CD4-positive, alpha-beta T cell treated with Interleukin-4 for 1 hour (primary cell): ENCODE measurements at regions not wholly inside any gene's neighbourhood (a gene's known extent, or its start where the extent isn't known, plus 50 kb on each side); places are given as distances from the start of the nearest gene placed in this dataset.

Experiments used
- DNase-seq, 2 donors: peaks; one replicate each; pipeline ENCODE4 v3.0.0-alpha.2; 2020 to 2022

DNA sequence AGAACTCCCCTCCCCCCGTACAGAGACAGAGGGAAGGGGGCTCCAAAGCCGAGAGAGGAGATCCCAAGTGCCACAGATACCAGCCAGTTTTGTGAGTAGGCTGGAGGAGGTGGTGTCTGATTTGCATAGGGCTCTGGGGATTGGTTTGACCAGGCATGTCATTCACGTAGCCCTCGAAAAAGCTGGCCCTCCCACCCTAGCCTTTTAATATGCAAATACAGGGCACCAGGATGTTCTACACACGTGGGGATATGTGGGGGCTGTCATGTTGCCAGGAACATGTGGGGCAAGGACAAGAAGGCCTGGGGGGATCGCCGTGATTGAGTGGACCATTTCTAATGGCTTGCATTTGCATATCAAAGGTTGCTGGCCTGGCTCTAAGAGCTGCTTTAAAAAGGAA is 272.9 kb downstream of the PPP1R2C start:
- DNase-seq, result no peak

DNA sequence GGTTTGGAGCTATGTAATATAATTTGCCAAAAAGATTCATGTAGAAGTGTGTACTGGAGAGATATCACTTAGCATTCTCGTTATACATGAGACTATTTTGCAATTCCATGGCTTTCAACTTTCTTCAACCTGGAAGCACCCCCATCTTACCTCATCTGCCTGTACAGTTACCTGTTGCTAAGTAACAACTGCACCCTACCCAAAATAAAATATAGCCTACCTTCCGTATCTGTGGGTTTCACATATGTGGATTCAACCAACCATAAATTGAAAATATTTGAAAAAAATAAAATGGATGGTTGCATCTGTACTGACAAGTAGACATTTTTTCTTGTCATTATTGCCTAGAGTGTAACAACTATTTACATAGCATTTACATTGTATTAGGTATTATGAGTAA is 278.3 kb downstream of the PPP1R2C start:
- no peak for DNase-seq

DNA sequence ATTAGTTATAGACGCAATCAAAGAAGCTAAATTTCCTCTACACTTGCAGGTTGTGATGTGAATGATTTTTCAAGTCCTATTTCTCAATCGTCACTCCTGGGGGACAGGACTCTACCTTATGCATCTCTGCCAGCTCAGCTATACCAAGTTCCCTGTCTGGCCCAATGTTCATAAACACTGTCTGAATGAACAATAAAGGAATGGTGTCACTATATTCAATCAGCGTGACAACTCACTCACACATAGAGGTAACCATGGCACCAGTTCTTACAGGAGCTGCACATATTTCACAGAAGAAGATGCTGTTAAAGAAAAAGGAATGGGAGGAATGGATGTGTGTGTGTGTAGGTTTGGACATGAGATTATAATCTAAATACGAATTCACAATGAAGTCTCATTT is 280.6 kb downstream of the PPP1R2C start:
- DNase-seq, result no peak

DNA sequence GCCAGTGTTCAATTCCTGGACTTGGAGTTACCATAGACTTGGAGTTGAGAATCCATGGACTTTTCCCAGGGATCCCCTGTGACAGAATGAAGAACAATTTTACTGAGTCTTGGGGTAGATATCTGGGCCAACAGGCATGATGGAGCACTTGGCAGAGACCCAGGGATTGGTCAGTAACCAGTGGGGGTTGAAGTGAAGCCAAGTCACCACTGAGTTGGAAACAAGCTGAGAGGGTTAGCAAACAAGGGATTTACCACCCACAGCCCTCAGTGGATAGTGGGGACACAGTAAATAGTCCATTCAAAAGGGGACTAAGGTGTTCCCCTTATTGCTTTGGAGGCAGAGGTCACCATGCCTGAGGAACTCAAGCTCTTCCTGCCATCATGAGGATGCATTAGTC is 281.7 kb downstream of the PPP1R2C start:
- DNase-seq, result no peak

DNA sequence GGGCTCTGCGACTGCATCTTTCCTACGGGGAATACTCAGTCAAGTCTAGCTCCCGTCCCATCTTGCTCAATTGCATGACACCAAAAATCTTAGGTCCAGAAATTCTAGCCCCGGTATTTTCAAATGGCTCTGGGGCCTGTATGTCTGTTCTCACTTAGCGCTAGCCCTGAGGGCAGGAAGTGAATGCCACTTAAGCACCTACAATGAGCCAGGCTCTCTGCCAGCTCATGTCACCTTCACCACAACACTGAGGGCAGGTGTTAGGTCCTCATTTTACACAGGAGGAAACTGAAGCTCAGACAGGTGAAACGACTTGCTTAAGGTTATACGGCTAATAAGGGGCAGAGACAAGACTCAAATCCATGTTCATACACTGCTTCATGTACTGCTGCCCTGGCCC is 282.8 kb downstream of the PPP1R2C start:
- peak in 1 of 2 donors; percentile 22 for DNase-seq

DNA sequence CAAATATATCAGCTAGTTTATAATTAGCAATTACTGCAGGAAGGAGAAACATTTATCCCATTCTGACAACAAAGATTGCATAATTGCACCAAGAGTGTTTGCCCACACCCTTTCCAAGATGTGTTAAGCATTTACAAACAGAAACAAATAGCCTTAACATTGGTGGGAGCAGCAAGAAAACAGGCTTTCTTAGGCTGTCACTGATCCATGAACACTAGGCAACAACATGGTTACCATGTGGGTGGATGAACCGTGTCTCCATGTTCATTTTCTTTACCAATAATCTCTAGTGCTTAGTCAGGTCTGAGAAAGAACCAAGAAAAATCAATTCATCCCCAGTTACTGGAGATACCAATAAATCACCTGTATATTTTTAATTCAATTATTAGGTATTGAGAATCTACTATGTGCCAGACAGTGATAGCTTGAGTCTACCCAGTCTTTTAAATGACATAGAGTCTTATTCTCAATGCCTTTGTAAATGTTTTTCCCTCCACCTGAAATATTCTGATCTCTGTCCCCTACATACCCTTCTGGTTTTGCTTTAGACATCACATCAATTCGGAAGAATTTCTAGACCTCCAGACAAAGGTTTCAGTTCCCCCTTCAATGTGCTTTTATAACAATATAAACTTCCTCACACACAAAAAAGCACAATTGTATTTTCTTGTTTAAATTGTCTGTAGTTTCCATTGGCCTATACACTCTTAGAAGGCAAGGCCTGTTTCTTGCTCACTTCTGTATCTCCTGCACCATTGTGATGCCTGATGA is 286.6 kb downstream of the PPP1R2C start:
- no peak for DNase-seq

DNA sequence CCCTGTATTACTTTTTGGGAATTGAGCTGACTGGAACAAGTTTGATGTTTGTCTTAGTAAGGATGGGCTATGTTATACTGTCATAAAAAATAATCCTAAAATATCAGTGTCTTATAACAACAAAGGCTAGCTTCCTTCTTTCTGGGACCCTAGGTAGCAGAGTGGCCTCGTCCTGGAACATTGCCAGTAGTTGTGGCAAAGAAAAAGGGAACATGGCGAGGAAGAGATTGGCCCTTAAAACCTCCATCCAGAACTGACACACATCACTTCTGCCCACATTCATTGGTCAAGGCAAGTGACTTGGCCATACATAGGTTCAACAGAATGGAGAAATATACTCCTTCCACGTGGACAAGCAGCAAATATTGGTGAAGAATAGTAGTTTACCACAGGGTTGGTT is 287.9 kb downstream of the PPP1R2C start:
- no peak for DNase-seq

DNA sequence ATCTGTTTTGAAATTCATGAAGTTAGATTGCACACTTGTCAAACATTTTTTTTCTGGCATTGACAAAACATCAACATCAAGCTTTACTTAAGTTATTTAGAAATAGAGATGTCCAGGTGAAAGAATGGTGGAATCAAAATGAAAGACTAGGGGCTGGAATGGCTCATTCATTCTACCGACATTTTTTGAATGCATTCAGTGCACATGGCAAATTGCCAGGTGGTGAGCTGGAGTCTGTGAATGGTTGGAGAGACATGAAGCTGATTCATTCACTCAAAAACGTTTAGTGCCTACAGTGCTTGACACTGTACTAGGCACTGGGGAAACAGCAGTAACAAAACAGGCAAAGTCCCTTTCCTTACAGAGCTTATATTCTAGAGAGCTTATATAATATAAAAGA is 292.4 kb downstream of the PPP1R2C start:
- DNase-seq, result no peak

DNA sequence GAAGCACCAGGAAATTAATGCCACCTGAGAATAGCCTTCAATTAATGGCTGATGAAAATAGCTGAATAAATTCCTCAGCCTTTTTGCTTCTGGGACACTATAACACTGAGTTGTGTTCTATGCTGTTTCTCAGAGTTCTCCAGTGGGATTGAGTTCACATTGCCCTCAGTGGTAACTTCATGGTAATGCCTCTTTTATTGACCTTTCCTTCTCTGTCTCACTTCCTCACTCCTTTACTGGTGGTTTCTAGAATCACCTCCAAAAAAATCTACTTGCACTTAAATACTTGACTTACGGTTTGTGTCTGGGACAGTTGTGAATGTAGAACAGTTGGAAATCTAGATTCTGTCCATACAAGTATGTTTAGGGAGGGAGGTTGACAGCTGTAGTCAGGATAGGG is 293.7 kb downstream of the PPP1R2C start:
- no peak for DNase-seq

DNA sequence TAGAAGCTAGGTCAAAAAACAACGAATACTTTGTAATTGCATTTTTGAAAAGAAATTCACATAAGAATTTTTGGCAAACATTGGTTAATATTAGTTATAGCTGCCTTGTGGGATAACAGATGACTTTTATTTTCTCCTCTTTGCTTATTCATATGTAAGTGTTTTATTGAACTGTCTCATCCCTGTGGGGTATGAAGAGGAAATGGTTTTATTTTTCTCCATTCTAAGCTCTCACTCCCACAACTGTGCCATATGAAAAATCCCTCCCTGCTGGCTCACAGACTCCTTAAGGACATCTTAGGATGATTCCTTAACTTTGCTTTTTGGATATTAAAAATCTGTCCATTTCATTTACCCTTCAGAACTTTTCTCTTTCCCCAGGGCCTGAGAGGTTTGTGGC is 300.6 kb downstream of the PPP1R2C start:
- no peak for DNase-seq

DNA sequence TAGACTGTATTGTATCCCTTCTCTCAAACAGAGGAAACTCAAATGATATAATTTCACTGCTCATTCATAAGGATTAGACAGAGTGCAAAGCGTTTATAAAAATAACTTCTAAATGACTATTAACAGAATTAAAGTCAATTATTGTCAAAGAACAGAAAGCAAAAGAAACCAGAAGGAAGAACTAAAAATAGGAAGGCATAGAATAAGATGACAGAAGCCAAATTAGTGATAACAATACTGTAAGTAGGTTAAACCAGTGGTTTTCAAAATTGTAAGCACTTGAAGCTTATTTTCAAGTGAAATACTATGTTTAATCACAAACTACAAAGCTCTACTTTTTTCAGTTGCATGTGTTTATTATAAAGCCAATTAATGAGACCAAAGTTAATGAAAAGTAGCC is 305.2 kb downstream of the PPP1R2C start:
- DNase-seq, result no peak

DNA sequence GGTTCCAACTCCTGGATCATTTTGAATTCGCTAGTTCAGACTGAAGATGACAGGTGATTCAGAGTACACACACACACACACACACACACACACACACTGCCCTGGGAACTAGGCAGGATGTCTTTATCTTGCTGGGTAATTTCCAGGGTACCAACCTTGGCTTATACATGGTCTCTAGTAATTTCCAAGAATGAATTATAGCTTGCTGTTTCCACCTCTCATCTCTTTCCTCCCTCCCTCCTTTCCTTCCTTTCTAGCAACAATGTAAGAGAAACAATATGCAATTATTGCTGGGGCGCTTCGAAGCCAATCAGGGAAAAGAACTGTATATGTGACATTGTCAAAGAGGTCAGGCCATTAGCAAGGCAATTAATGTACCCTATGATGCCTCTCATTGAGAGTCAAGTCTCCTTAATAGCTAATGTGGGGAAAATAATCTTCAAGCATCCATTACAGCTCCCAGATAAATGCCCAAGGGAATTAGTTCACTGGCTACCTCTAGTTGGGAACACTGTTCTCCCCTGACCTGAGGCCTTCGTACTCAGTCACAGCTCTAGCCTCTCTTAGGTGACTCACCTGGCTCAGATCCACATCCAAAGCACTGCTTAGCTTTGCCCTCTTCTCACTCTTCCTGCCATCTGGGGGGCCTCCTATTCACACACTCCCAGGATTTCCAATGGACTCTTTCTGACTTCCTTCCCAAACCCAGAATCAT is 311.5 kb downstream of the PPP1R2C start:
- DNase-seq, result no peak

DNA sequence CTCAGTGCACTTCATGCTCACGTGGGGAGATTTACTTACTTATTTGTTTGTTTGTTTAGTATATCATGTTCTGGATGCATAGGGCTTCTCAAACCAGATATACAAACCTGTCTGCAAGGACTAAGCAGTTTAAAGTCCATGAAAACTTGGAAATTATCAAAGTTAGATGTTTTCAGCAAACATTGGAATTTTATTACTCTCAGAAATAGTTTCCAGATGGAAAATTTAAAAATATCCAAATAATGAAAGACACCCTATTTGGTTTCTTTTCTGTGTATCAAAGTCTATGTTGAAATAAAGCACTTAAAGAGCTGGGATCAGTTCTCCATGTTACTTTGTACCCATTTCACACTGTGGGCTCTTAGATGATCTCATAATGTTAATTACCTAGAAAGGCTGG is 312.1 kb downstream of the PPP1R2C start:
- no peak for DNase-seq

DNA sequence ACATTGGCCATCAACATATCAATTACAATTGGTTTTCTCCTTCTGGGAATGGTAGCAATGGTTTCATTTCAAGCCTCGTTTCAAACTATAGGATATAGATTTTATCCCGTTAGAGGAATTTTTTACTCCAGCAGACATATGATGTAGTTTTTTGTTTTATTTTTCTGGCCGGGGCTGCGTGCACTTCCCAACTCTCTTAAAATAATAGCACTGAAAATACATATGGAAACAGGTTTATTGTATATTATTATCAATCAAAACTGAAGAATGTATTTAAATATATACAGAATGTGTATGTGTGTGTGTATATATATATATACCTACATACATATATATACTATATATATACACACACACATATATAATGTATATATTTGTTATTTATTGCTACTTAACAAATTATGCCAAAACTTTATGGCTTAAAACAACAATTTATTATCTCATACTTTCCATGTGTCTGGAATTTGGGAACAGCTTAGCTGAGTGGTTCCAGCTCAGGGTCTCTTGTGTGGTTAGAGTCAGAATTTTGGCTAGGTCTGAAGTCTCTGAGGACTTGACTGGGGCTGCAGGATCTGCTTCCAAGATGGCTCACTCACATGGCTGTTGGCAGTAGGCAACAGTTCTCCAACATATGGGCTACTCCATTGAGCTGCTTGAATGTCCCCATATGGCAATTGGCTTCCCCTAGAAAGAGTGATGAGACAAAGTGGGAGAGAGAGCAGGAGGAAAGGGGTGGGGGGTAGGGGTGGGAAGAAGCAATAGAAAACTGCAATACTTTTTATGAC is 314.1 kb downstream of the PPP1R2C start:
- no peak for DNase-seq

DNA sequence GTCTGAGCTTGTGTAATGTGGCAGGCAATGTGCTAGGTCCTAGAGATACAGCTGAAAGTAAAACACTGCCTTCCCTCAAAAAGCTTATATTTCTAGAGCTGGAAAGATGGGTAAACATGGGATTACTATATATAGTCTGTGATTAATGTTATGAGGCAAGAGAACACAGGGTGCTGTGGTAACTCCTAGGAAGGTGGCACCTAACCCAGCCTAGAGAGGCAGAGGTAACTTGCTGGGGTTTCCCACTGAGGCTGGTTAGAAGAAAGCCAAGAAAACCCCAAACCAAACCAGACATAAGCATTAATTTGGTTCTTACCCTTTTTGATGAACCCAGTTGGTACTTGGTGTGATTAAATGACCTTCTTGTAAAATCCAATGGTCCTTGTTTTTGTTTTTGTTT is 315.0 kb downstream of the PPP1R2C start:
- DNase-seq, result no peak

DNA sequence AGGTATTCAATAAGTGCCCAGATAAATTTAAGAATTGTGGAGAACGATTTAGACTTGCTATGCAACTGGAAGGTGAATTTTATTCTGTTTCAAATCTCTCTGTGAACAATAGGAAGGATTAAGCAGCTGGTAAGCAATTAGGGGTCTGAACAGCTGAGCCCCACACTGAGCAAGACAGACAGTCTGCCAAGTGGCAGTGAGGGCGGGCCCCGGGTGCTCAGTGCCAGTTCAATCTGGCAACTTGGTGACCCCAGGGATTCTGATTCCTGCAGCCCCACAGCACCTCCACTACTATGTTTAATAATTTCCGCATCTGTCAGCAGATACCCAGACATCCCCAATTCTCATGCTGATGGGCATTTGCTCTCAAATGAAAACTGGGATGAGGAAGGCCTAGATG is 317.3 kb downstream of the PPP1R2C start:
- DNase-seq, result no peak

DNA sequence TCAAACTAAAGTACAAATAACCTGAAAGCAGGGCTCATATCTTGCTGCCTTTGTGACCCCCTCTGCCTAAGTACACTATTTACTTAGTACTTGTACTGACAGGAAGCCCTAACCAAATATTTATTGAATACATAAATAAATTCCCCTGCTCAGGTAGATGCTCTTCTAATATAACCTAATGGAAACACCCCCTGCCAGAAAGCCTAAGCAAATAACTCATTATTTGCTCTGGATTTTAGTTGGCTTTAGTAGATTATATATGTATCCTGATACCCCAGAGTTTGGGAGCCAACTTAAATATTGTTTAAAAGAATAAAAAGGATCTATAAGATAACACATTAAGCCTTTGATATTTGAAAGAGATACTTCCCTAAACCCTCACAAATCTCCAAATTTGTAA is 318.2 kb downstream of the PPP1R2C start:
- DNase-seq, result no peak

DNA sequence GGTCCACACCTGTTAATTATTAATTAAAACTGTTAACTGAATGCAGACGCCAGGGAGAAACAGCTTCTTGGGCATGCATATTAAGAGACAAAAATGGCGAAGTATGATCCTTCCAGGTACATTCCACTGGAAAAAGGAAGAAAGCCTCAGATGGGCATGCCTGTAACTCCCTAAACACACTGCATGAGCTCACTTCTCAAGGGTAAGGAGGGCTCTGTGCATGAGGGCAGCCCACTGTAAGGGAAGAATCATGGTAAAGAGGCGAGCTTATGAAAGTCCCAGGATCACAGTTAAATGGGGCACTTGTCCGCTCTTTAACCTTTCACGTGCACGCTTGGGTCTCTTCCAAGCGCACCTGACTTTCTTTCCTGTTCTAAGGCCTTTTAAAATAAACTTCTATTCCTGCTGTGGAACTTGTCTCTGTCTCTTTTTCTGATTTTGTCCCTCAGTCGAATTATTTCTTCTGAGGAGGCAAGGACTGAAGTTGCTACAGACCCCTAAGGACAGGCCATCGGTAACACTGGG is 321.7 kb downstream of the PPP1R2C start:
- DNase-seq, result no peak

DNA sequence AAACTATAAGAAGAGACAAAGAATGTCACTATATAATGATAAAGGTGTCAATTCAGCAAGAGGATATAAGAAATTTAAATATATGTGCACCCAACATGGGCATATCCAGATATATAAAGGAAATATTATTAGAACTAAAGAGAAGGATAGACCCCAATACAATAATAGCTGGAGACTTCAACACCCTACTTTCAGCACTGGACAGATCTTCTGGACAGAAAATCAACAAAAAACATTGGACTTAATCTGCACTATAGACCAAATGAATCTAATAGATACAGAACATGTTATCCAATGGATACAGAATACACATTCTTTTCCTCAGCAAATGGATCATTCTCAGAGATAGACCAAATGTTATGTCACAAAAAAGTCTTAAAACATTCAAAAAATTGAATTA is 327.7 kb downstream of the PPP1R2C start:
- DNase-seq, result no peak

DNA sequence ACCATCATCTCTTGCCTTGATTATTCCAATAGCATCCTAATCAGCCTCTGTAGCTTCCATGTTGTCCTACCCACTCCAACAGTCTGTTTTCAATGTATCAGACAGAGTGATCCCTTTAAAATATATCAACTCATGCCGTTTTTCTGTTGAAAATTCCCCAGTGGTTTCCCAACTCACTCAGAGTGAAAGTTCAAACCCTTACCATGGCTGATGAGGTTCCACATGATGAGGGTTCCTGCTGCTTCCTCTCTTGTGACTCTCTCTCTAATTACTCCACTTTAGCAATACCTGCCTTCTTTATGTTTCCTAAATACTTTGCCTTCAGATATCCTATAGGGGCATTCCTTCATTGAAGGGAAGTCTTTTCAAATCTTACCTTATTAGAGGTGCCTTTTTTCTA is 334.7 kb downstream of the PPP1R2C start:
- DNase-seq, result no peak

DNA sequence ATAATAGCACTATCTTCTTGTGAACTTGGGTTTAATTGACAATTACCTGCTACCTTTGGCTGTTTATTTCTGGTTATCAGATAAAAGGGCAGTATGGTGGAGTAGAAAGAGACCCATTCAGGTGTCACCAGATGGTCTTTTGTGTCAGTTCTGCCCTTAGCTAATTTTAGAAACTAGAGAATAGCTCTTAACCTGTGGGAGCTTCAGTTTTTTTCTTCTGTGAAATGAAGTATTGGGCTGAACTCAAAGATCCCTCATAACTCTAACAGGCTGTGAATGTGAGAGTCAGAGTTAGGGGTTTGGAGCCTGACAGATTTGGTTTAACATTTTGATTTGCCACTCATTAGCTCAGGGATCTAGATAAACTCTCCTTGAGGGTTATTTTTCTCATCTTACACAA is 335.2 kb downstream of the PPP1R2C start:
- no peak for DNase-seq

DNA sequence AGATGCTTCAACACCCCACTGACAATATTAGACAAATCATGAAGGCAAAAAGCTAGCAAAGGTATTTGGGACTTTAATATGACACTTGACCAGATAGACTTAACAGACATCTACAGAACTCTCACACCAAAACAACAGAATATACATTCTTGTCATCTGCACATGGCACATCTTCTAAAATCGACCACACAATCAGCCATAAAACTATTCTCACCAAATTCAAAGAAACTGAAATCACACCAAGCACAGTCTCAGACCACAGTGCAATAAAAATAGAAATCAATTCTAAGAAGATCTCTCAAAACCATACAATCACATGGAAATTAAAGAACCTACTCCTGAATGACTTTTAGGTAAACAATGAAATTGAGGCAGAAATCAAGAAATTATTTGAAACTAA is 340.8 kb downstream of the PPP1R2C start:
- no peak for DNase-seq

DNA sequence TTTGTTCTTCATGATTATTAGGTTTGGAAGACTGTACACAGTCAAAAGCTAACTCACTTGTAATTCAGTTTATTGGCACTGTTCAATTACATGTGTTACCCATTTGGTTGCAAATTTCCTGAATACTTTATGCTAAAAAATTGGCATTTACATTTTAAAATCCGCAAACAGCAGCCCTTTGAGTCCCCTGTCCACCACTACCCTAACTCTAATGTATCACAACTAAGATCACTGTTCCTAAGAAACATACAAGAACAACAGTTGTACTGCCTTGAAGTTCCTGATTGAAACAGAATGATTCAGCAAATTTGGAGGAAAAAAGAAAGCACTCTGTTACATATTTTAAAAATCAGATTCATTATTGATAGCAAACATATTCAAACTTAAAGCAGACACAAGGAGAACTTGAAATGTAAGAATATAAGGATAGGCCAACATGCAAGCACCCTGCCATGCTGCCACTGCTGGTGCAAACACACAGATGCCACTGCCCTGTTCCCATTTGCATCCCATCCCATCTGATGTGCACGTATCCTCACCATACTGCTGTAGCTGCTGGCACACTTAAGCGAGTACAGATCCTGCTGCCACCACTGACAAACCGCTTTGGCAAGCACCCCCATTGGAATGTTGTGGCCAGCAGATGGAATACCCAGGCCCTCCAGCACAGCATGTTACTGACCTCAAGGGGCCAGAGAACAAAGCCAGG is 343.4 kb downstream of the PPP1R2C start:
- DNase-seq, result no peak
